Liver (tissue), 3 donors: ENCODE measurements at regions not wholly inside any gene's neighbourhood (a gene's known extent, or its start where the extent isn't known, plus 50 kb on each side); places are given as distances from the start of the nearest gene placed in this dataset.

Experiments
- GABPA ChIP-seq, 2 donors: IDR thresholded peaks in 1 of 2; conservative IDR thresholded peaks in 1 of 2; 2 replicates each; pipeline ENCODE4 v1.6.1; 2016; ENCODE audit warnings: antibody characterized with exemption in 2 of 2, mild to moderate bottlenecking in 1 of 2, moderate library complexity in 1 of 2
- HNF4G ChIP-seq: IDR thresholded peaks from 2 replicates; pipeline ENCODE4 v1.6.1; 2016; ENCODE audit warnings: antibody characterized with exemption
- JUND ChIP-seq, 2 donors: IDR thresholded peaks; 2 replicates each; pipeline ENCODE4 v1.6.1; 2016; ENCODE audit warnings: antibody characterized with exemption in 2 of 2
- RAD21 ChIP-seq, 2 donors: IDR thresholded peaks; 2 replicates each; pipeline ENCODE4 v1.6.1; 2016; ENCODE audit warnings: antibody characterized with exemption in 2 of 2, mild to moderate bottlenecking in 2 of 2
- RXRA ChIP-seq, 2 donors: IDR thresholded peaks; 2 replicates each; pipeline ENCODE4 v1.6.1; 2017 to 2018; ENCODE audit warnings: antibody characterized with exemption in 2 of 2, mild to moderate bottlenecking in 1 of 2
- SP1 ChIP-seq: IDR thresholded peaks from 2 replicates; pipeline ENCODE4 v1.6.1; 2018; ENCODE audit warnings: antibody characterized with exemption, mild to moderate bottlenecking
- TAF1 ChIP-seq: conservative IDR thresholded peaks from 2 replicates; pipeline ENCODE4 v1.6.1; 2016; ENCODE audit warnings: antibody characterized with exemption, mild to moderate bottlenecking
- YY1 ChIP-seq: IDR thresholded peaks from 2 replicates; pipeline ENCODE4 v1.6.1; 2016; ENCODE audit warnings: antibody characterized with exemption, mild to moderate bottlenecking
- TF ChIP-seq, protein P1 (sequence below): fragments of 150-350 bp; IDR thresholded peaks from 2 replicates; pipeline ENCODE4 v1.5.1; 2017; ENCODE audit warnings: improper control_type of control experiment, low read depth, low read length; ENCODE audit not compliant: missing input control
- TF ChIP-seq, protein P2 (sequence below): IDR thresholded peaks from 2 replicates; pipeline ENCODE4 v1.6.1; 2016; ENCODE audit warnings: antibody characterized with exemption, mild to moderate bottlenecking
- TF ChIP-seq, protein P3 (sequence below): IDR thresholded peaks from 2 replicates; pipeline ENCODE4 v1.6.1; 2016; ENCODE audit warnings: antibody characterized with exemption
- TF ChIP-seq, protein P4 (sequence below): IDR thresholded peaks from 2 replicates; pipeline ENCODE4 v1.6.1; 2016; ENCODE audit warnings: antibody characterized with exemption
- donor health status: healthy.
- donor health status: healthy.

DNA sequence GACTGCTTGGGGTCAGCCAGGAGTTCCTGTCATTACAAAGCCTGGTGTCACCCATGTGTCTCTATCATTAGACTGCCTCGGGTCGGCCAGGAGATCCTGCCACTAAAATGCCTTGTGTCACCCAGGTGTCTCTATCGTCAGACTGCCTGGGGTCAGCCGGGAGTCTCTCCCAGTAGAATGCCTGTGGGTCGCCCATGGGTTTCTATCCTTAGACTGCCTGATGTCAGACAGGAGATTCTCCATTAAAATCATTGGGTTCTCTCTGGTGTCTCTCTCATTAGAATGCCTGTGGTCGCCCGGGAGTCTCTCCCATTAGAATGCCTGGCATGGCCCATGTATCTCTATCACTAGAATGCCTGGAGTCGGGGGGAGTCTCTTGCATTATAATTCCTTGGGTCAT is 2231.0 kb downstream of the TP53TG3F start:
- TF ChIP-seq, protein P1, sequence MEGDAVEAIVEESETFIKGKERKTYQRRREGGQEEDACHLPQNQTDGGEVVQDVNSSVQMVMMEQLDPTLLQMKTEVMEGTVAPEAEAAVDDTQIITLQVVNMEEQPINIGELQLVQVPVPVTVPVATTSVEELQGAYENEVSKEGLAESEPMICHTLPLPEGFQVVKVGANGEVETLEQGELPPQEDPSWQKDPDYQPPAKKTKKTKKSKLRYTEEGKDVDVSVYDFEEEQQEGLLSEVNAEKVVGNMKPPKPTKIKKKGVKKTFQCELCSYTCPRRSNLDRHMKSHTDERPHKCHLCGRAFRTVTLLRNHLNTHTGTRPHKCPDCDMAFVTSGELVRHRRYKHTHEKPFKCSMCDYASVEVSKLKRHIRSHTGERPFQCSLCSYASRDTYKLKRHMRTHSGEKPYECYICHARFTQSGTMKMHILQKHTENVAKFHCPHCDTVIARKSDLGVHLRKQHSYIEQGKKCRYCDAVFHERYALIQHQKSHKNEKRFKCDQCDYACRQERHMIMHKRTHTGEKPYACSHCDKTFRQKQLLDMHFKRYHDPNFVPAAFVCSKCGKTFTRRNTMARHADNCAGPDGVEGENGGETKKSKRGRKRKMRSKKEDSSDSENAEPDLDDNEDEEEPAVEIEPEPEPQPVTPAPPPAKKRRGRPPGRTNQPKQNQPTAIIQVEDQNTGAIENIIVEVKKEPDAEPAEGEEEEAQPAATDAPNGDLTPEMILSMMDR: no peak
- TF ChIP-seq SP1 (no peak), JUND (IDR thresholded peaks at IDR 0.05) (no peak), YY1 (no peak), TAF1 (no peak), HNF4G (no peak), GABPA (IDR thresholded peaks at IDR 0.05 in 1 of 2, conservative IDR thresholded peaks at IDR 0.05 in 1 of 2) (no peak), RAD21 (IDR thresholded peaks at IDR 0.05) (no peak), RXRA (IDR thresholded peaks at IDR 0.05) (no peak)
- TF ChIP-seq, protein P2, sequence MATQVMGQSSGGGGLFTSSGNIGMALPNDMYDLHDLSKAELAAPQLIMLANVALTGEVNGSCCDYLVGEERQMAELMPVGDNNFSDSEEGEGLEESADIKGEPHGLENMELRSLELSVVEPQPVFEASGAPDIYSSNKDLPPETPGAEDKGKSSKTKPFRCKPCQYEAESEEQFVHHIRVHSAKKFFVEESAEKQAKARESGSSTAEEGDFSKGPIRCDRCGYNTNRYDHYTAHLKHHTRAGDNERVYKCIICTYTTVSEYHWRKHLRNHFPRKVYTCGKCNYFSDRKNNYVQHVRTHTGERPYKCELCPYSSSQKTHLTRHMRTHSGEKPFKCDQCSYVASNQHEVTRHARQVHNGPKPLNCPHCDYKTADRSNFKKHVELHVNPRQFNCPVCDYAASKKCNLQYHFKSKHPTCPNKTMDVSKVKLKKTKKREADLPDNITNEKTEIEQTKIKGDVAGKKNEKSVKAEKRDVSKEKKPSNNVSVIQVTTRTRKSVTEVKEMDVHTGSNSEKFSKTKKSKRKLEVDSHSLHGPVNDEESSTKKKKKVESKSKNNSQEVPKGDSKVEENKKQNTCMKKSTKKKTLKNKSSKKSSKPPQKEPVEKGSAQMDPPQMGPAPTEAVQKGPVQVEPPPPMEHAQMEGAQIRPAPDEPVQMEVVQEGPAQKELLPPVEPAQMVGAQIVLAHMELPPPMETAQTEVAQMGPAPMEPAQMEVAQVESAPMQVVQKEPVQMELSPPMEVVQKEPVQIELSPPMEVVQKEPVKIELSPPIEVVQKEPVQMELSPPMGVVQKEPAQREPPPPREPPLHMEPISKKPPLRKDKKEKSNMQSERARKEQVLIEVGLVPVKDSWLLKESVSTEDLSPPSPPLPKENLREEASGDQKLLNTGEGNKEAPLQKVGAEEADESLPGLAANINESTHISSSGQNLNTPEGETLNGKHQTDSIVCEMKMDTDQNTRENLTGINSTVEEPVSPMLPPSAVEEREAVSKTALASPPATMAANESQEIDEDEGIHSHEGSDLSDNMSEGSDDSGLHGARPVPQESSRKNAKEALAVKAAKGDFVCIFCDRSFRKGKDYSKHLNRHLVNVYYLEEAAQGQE: no peak
- TF ChIP-seq, protein P3, sequence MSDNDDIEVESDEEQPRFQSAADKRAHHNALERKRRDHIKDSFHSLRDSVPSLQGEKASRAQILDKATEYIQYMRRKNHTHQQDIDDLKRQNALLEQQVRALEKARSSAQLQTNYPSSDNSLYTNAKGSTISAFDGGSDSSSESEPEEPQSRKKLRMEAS: no peak
- TF ChIP-seq, protein P4, sequence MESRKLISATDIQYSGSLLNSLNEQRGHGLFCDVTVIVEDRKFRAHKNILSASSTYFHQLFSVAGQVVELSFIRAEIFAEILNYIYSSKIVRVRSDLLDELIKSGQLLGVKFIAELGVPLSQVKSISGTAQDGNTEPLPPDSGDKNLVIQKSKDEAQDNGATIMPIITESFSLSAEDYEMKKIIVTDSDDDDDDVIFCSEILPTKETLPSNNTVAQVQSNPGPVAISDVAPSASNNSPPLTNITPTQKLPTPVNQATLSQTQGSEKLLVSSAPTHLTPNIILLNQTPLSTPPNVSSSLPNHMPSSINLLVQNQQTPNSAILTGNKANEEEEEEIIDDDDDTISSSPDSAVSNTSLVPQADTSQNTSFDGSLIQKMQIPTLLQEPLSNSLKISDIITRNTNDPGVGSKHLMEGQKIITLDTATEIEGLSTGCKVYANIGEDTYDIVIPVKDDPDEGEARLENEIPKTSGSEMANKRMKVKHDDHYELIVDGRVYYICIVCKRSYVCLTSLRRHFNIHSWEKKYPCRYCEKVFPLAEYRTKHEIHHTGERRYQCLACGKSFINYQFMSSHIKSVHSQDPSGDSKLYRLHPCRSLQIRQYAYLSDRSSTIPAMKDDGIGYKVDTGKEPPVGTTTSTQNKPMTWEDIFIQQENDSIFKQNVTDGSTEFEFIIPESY: no peak
